Skeletal muscle cell (primary cell): ENCODE measurements at regions not wholly inside any gene's neighbourhood (a gene's known extent, or its start where the extent isn't known, plus 50 kb on each side); places are given as distances from the start of the nearest gene placed in this dataset.

Experiments
- DNase-seq: peaks from one replicate; pipeline ENCODE4 v3.0.0-alpha.2; 2010; ENCODE audit warnings: low read depth
- H3K4me3 ChIP-seq: 2 replicates; pipeline ENCODE4 v1.5.1; 2011; ENCODE audit warnings: low read depth, mild to moderate bottlenecking, control low read depth, low read length, moderate library complexity

DNA sequence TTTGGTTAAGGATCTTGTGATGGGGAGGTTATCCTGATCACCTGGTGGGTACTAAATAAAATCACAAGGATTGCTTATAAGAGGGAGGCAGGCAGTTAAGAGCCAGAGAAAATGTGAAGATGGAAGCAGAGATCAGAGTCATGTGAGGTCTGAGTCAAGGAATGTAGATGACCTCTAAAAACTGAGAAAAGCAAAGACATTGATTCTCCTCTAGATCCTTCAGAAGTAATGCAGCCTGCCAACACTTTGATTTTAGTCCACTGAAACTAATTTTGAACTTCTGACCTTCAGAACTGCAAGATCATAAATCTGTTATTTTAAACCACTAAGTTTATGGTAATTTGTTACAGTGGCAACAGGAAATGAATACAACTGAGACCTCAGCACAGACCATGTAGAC, 499.0 kb downstream of the GADD45G start:
- no peak overlapping the region for H3K4me3 ChIP-seq
- DNase-seq: no peak

DNA sequence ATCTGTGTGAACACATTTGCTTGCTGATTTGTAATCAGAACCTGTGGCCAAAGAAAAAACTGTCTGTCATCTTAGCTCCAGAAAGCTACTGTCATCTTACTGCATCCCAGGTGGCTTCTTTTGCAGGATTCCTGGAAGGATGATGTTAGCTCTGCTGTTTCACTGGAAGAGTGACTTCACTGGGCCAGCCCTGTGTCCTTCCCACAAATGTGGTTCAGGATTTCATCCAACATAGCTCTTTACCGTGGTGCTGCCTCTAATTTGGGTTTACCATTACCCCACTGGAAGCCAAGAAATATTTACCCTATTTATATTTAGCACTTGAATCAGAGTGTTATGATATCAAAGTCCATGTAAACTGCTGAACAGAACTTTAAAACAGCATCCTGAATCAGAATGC, 501.0 kb downstream of the GADD45G start:
- H3K4me3 ChIP-seq: no peak overlapping the region
- no peak for DNase-seq

DNA sequence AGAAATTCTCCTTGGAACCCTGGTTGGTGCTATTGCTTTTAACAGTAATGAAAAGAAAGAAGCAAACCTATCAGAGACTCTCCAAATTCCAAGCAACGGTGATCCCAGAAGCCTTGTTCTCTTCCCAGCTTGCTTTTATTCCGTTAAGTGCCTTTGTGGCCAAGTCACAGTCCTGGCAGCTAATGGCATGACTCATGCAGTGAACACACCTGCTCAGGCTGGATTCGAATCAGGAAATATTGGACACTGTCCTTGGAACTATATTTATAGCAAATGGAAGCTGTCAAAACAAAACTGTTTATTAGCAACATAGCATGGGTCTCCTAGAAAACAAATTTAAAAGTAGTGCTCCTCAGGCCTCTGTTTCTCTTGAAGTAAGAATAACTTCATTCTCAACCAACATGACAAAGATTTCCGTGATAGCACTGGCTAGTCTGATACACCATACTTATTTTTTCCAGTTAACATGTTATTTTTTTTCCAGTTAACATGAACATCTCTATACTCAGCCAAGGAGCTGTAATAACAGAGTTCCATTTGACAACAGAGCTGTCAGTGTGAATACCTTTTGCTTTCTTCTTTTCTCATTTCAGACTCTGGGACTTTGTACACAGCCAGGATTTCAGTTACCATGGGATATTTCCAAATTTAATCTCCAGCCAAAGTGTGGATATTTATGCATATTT, 502.4 kb downstream of the GADD45G start:
- no peak overlapping the region for H3K4me3 ChIP-seq
- DNase-seq: no peak

DNA sequence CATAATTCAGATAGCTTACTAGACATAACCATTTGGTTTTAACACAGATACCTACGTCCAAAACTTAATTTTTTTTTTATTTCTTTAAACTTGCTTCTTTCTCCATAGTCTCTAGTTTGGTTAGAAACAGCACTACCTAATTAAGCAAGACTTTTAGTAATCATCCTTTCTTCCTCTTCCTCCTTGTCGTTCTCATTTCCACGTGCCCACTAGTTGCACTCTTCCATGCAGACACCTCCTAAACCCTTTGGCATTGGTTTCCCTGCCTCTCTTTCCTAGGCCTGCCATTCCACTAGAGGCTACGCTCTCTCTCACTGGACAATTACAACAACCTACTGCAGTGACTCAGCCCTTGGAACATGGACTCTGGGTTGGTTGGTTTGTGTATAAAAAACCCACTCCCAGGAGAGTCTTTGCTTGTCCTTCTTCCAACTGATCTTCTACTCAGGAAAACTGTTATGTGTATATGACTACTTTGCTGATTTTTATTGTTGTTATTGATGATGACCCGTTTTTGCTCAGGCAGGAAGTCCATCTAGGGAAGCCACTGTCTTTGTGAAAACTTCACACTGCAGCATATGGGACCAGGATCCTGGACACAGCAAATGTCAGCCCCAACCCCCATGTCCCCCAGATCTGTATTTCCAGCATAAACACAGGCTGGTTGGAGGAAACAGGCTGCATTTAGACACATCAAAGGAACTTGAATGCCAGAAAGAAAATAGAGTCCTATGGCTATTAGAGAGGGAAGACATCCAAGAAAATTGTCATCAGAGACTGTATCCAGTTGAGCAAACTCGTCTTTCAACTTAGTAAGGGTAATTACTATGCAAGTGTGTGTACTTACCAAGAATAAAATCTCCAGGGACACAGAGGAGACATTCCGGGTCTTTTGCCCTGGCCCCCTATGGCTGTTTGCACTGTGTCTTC, 503.2 kb downstream of the GADD45G start:
- no peak overlapping the region for H3K4me3 ChIP-seq
- DNase-seq: no peak

DNA sequence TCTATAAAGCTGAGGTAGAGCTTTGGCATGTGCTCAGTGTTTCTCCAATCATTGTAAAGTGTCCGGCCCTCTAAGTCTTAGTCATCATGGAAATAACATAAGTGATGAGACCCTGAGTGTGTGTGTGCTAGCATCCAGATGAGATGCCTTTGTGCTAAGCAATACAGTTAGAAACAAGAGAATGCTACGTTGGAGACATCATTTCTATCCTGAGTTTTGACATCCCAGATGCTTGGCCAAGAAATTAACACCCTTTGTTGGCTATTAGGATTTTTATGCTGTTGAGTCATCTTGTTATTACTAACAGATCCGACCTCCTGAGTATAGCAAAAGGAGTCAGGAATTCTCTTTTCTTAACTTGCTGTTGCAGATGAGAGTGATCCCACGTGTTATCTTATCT, 508.0 kb downstream of the GADD45G start:
- H3K4me3 ChIP-seq: no peak overlapping the region
- no peak for DNase-seq

DNA sequence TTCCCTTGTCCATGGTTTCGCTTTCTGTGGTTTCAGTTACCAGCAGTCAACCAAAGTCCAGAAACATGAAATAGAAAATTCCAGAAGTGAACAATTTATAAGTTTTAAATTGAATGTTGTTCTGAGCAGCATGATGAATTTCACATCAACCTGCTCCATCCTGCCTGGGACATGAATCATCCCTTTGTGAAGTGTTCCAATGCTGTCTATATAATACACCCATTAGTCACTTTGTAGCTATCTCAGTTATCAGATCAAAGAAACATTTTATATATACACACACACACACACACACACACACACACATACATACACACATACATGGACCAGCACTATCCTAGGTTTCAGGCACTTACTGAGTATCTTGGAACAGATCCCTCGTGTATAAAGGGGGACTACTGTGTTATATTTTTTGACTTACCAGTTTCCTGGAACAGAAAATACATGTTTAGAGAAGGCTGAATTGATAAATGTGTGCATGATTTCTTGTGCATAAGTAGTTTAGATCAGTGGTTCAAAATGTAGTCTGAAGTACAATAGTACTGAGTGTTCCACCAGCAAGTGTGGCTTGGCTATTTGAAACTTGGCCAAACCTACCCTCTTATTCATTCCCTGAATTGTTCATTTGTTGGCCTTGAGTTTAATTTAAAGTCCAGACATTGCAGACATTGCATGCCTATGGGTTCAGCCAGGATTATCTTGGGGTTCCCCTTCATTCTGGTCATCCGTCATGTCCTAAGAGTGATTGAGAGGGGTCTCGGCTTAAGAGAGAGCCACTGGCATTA, 510.0 kb downstream of the GADD45G start:
- H3K4me3 ChIP-seq: no peak overlapping the region
- no peak for DNase-seq

DNA sequence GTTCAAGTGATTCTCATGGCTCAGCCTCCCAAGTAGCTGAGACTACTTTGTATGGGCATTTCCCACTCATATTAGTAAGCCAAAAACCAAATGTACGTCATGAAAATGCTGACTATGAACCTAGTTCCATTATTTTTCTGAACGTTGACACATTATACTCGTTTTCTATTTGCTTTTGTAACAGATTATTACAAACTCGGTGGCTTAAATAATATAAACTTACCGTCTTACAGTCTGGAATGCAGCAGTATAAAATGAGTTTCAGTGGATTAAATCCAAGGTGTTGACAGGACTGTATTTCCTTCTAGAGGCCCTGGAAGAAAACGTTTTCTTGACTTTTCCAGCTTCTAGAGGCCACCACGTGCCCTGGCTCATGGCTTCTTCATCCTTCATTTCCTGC, 517.0 kb downstream of the GADD45G start:
- no peak for DNase-seq
- H3K4me3 ChIP-seq: no peak overlapping the region

DNA sequence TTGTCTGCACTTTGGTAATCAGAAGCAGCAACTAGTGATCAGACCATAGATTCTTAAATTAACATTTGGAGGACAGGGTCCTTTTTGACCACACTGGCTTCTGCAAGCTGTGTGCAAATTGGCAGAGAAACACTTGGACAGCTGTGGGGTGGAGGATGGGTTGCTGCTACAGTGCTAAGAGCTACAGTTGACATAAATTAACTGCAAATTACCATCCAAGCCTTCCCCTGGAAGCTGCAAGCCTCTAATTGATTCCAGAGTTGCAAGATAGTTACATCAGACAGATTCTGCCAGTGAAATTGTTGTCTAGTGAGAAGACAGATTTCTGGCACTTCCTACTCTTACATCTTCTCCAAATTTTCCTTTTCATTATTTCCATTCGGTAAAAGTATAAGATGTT, 517.7 kb downstream of the DIRAS2 start:
- peak; percentile 8 for DNase-seq

DNA sequence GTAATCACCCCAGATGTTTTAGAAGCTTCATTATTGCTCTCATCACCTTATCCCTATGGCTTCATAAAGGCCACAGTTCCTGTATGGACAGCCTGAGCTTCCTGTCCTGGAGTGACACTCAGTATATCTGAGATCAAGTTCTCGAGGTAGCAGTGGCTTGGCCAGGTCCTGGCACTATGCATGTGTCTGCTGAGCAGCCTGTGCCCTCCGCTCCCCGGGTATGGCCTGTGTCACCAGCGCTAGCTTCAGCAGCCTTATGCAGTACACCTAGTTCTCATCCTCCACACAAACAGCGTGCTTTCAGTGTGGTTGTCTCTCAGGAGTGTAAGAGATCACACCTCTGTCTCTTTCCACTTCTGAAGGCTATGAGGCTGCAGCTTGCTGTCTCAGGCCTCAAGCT, 514.7 kb downstream of the DIRAS2 start:
- no peak overlapping the region for H3K4me3 ChIP-seq
- DNase-seq: no peak

More for the DNA sequence above, 517.7 kb downstream of the DIRAS2 start:
- no peak overlapping the region for H3K4me3 ChIP-seq

DNA sequence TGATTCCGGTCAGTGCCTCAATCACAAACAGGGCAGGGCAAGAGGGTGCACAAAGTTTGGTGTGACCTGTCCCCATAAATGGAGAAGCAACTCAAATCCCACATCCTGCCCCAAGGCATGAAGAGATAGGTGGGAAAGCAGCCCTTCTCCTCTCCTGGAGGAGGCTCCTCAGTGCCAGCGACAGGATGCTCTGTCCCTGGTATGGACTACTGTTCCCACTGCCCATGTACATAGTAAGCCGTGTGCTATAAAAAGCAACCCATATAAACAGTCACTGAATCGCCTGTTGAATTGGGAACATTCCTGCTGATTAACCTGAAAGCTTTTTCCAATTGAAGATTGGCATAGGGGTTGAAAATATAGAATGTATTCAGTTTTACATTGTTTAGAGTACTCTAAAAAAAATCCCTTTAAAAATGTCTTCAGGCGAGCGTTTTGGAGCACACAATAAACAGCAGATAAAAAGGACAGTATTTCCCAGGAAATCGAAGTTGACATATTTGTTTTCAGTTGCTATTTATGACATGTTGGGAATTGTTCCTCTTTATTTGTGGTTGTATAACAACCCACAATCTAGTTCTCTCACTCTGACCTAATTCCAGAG, 513.9 kb downstream of the DIRAS2 start:
- no peak for DNase-seq

DNA sequence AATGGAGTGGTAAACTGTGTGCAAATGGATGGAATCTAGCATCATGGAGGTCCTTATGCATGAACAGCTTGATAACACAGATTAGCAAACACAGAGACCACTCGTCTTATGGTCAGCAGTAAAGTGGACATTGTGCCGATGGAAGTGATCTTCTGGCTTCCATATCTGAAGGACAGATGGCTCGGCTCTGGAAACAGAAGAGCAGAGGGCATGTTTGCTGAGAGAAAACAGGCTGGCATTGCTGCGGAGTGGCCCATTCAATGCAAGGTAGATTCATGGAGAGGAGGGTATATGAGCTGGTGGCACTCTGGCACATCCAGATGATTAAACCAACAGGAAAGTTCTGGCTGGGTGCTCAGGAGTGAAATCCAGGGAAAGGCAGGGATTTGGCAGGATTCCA, 513.2 kb downstream of the DIRAS2 start:
- no peak for DNase-seq
- H3K4me3 ChIP-seq: no peak overlapping the region

More for the DNA sequence above, 513.9 kb downstream of the DIRAS2 start:
- H3K4me3 ChIP-seq: no peak overlapping the region

DNA sequence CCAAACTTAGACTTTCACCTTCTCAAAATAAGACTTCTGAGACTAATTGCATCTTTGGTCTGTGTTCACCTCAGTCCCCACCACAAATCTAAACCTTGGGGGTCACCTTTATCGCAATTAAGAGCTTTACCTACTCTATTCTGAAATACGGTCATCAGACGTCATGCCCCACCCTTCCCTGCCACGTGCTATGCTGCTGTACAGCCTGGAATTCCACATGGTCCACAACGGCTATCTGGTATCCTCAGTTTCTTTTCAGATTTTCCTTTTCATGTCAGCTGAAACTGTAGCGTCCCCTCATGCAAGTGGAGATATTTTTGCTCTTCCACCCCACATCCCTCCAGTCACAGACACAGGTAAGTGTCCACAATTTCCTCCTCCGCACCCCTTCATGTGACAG, 511.1 kb downstream of the DIRAS2 start:
- no peak overlapping the region for H3K4me3 ChIP-seq
- no peak for DNase-seq

DNA sequence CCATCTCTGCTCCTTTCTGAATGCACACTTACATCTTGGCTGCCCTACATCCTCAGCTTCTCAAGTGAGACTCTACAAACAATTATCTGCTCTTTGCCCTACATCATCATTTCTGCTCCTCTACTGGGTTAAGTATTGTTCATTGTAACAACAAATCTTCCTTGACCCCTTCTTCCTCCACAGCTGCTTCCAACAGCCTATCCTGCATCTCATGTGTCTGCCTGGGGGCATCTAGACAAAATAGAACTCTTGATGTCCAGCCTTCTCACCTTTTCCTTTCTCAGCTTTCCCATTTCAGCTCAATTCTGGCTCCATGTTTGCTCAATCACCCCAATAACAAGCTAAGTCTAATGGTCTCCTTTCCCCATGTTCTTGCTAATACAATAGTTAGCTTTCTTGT, 509.8 kb downstream of the DIRAS2 start:
- no peak for DNase-seq
- H3K4me3 ChIP-seq: no peak overlapping the region

DNA sequence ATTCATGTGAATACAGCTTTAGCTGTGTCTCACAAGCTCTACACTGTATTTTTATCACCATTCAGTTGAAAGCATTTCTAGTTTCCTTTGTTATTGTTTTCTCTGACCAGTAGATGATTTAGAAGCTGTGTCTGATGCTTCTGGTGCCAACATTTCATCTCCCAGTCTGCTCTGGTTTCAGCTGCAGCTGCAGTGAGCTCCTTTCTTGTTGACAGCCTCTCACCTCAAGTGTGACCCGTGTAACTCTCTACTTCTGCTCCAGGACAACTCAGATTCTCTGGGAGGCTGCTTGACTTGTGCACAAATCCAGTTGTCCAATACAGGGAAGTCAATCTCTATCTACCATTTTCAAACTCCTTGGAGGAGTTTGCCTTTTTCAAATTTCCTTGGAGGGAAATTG, 504.8 kb downstream of the DIRAS2 start:
- H3K4me3 ChIP-seq: no peak overlapping the region
- no peak for DNase-seq

DNA sequence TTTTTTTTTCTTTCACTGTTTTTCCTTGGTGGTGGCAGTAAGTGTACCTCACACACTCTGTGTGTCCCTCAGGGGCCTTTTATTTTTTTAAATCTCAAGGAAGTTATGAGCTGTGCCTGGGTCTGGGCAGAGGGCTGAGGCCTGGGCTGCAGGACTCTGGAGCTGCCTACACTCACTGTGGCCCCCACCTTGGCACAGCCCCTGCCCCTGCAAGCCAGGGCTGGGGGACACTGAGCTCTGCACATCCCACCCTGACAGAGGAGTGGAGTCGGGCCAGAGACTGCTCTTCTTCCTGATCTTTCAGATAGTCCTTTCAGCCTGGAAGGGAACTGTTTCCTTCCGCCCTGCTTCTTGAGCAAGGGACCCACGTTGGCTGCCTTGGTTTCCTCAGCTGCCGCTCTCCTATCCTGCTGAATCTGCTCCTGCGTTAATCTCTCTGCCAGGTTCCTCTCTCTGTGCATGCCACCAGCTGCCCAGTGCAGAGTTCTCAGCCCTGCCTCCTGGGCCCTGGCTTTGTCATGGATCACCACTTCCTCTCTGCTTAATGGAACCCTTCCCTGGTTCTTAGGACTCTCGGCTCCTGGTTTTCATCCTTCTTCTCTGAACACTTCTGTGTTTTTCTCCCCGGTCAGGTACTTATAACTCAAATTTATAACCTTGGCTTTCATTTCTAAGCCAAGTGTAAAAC, 502.3 kb downstream of the DIRAS2 start:
- DNase-seq: no peak
- no peak overlapping the region for H3K4me3 ChIP-seq

DNA sequence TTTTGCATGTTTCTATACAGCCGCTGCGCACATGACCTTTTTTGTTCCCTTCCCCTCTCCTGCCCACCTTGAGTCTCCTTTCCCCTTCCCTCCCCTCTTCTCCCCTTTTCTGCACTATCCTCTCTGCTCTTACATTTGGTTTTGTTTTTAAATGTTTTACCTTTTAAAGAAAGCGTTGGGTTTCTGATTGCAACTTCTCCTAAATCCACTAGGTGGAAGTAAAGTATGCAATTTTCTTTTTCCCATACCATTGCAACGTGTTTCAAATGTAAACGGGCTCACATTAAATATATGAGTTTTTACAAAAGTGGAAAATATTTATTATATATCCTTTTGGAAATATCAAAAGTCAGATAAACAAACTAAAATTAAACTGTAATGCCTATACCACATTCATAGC, 500.9 kb downstream of the DIRAS2 start:
- DNase-seq: peak; percentile 1
- H3K4me3 ChIP-seq: no peak overlapping the region

DNA sequence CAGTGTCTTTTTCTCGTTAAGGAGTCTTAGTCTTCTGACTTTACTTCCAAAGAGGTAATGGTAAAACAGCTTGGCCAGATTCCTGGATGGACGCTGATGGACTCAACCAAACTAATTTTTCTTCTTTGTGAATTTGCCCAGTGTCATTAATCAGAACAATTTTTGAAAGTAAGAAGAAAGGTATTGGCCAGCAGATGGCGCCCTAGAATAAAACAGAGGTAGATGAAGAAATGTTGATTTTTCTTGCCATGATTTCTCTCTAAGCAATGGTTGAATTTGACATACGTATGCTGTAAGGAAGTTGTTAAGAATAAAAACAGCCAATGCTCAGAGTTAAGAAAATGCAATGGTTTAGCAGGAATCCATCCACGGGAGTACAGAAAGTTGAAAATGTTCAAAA, 500.0 kb downstream of the DIRAS2 start:
- H3K4me3 ChIP-seq: no peak overlapping the region
- DNase-seq: peak; percentile 1

DNA sequence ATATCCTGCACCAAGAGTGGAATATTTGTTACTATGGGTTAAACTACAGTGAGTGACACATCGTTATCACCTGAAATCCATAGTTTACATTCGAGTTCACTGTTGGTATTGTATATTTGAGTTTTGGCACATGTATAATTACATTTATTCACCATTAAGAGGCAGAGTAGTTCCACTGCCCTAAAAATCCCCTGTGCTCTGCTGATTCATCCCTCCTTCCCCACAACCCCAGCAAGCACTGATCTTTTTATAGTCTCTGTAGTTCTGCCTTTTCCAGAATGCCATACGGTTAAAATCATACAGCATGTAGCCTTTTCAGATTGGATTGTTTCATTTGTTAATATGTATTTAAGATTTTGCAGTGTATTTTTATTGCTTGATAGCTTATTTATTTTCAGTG, 495.2 kb downstream of the DIRAS2 start:
- DNase-seq: no peak
- no peak overlapping the region for H3K4me3 ChIP-seq

DNA sequence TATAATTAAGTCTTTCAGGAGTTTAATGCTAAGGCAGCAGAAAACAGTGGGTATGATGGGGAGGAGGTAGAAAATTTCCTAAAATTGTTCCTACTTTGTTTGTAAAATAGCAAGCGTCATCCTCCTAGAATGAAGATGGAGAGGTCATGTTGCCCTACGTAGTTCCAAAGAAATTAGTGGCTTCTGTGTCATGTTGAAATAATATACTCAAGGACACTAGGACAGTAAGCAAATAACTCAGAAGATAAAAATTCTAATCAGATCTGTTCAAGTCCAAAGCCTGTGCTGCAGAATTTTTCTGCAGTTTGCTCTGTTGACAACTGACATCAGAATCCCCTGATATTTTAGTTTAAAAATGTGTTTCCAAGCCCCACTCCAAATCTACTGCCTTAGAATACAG, 486.3 kb downstream of the DIRAS2 start:
- H3K4me3 ChIP-seq: no peak overlapping the region
- DNase-seq: no peak
